Loucy (cell line): ENCODE measurements at regions not wholly inside any gene's neighbourhood (a gene's known extent, or its start where the extent isn't known, plus 50 kb on each side); places are given as distances from the start of the nearest gene placed in this dataset.

Source experiments
- EZH2phosphoT487 ChIP-seq: fragments of 200-600 bp; IDR thresholded peaks from 2 replicates; pipeline ENCODE4 v1.6.1; 2018; ENCODE audit warnings: antibody characterized with exemption, mild to moderate bottlenecking, moderate library complexity, borderline replicate concordance
- TF ChIP-seq, protein P1 (sequence below): fragments of 200-600 bp; sonication (generic); conservative IDR thresholded peaks from 2 replicates; pipeline ENCODE4 v1.5.1; 2014; ENCODE audit warnings: mild to moderate bottlenecking, antibody characterized with exemption, low read length

DNA sequence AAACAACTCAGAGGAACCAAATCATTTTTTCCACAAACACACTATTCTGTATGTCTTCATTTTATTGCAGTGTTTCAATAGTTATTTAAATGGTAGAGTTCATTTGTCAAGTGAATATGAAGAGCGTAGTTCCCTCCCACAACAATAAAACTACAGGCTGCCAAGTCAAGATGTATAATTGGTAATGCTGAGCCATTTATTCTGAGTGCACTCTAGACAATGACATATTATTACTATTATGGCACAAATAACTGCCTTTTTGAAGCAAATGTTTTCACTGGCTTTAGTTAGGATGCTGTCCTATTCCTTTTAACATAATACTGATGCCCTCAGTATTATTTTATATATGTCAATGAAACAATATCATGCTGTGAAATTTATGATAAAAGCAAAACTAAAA is 102.7 kb upstream of the PCDH15 start:
- TF ChIP-seq, protein P1, sequence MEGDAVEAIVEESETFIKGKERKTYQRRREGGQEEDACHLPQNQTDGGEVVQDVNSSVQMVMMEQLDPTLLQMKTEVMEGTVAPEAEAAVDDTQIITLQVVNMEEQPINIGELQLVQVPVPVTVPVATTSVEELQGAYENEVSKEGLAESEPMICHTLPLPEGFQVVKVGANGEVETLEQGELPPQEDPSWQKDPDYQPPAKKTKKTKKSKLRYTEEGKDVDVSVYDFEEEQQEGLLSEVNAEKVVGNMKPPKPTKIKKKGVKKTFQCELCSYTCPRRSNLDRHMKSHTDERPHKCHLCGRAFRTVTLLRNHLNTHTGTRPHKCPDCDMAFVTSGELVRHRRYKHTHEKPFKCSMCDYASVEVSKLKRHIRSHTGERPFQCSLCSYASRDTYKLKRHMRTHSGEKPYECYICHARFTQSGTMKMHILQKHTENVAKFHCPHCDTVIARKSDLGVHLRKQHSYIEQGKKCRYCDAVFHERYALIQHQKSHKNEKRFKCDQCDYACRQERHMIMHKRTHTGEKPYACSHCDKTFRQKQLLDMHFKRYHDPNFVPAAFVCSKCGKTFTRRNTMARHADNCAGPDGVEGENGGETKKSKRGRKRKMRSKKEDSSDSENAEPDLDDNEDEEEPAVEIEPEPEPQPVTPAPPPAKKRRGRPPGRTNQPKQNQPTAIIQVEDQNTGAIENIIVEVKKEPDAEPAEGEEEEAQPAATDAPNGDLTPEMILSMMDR = no peak
- TF ChIP-seq EZH2phosphoT487 = no peak
